ENCODE measurements at regions not wholly inside any gene's neighbourhood (a gene's known extent, or its start where the extent isn't known, plus 50 kb on each side); places are given as distances from the start of the nearest gene placed in this dataset.

DNA sequence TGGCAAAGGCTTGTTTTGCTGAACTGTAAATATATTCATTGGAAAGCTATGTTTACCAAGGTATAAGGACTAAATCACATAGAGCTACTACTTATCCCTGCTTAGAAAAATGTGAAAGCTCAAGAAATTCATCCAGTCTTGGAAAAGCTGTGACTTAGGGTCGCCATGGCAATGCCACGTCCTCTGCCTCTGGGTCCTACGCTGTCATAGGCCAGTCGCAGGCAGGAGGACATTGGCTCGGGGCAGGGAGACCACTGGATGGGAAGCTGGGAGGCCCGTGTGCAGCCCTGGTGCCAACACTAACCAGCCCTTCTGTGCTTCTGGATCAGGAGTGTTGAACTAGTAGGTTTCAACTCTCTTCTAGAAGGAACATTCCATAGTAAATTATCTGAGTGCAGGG lies 67.3 kb upstream of the PDZD8 start:
- TF ChIP-seq, protein P1, sequence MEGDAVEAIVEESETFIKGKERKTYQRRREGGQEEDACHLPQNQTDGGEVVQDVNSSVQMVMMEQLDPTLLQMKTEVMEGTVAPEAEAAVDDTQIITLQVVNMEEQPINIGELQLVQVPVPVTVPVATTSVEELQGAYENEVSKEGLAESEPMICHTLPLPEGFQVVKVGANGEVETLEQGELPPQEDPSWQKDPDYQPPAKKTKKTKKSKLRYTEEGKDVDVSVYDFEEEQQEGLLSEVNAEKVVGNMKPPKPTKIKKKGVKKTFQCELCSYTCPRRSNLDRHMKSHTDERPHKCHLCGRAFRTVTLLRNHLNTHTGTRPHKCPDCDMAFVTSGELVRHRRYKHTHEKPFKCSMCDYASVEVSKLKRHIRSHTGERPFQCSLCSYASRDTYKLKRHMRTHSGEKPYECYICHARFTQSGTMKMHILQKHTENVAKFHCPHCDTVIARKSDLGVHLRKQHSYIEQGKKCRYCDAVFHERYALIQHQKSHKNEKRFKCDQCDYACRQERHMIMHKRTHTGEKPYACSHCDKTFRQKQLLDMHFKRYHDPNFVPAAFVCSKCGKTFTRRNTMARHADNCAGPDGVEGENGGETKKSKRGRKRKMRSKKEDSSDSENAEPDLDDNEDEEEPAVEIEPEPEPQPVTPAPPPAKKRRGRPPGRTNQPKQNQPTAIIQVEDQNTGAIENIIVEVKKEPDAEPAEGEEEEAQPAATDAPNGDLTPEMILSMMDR (IDR thresholded peaks at IDR 0.05) = no peak
- TF ChIP-seq SREBF2 (IDR thresholded peaks at IDR 0.05) (no peak), EP300 (IDR thresholded peaks at IDR 0.05) (no peak), SMC3 (IDR thresholded peaks at IDR 0.05) (no peak), POLR2A (IDR thresholded peaks at IDR 0.05; ENCODE audit: low read length) (no peak)
- TF ChIP-seq, protein P2, sequence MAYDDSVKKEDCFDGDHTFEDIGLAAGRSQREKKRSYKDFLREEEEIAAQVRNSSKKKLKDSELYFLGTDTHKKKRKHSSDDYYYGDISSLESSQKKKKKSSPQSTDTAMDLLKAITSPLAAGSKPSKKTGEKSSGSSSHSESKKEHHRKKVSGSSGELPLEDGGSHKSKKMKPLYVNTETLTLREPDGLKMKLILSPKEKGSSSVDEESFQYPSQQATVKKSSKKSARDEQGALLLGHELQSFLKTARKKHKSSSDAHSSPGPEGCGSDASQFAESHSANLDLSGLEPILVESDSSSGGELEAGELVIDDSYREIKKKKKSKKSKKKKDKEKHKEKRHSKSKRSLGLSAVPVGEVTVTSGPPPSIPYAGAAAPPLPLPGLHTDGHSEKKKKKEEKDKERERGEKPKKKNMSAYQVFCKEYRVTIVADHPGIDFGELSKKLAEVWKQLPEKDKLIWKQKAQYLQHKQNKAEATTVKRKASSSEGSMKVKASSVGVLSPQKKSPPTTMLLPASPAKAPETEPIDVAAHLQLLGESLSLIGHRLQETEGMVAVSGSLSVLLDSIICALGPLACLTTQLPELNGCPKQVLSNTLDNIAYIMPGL (CRISPR knock-in tag; IDR thresholded peaks at IDR 0.05; ENCODE audit: borderline replicate concordance) = no peak
- TF ChIP-seq, protein P3, sequence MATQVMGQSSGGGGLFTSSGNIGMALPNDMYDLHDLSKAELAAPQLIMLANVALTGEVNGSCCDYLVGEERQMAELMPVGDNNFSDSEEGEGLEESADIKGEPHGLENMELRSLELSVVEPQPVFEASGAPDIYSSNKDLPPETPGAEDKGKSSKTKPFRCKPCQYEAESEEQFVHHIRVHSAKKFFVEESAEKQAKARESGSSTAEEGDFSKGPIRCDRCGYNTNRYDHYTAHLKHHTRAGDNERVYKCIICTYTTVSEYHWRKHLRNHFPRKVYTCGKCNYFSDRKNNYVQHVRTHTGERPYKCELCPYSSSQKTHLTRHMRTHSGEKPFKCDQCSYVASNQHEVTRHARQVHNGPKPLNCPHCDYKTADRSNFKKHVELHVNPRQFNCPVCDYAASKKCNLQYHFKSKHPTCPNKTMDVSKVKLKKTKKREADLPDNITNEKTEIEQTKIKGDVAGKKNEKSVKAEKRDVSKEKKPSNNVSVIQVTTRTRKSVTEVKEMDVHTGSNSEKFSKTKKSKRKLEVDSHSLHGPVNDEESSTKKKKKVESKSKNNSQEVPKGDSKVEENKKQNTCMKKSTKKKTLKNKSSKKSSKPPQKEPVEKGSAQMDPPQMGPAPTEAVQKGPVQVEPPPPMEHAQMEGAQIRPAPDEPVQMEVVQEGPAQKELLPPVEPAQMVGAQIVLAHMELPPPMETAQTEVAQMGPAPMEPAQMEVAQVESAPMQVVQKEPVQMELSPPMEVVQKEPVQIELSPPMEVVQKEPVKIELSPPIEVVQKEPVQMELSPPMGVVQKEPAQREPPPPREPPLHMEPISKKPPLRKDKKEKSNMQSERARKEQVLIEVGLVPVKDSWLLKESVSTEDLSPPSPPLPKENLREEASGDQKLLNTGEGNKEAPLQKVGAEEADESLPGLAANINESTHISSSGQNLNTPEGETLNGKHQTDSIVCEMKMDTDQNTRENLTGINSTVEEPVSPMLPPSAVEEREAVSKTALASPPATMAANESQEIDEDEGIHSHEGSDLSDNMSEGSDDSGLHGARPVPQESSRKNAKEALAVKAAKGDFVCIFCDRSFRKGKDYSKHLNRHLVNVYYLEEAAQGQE (IDR thresholded peaks at IDR 0.05) = no peak

All from A549 (cell line).